ENCODE measurements at regions not wholly inside any gene's neighbourhood (a gene's known extent, or its start where the extent isn't known, plus 50 kb on each side); places are given as distances from the start of the nearest gene placed in this dataset.
"Not testable (repeated sequence)": the region's sequence is repeated elsewhere in the genome, so short reads cannot be mapped to it uniquely, and the experiment has no call there.

GRCh38 chr12:18890621-18891020 lies 152.7 kb downstream of the CAPZA3 start:
- not testable (repeated sequence) for TF ChIP-seq EZH2phosphoT487 (IDR thresholded peaks at IDR 0.05; ENCODE audit: insufficient read depth, low read depth); EZH2 (IDR thresholded peaks at IDR 0.05; ENCODE audit: insufficient read depth, poor library complexity, severe bottlenecking)
